Progenitor cell of endocrine pancreas (in vitro differentiated cells): ENCODE measurements at regions not wholly inside any gene's neighbourhood (a gene's known extent, or its start where the extent isn't known, plus 50 kb on each side); places are given as distances from the start of the nearest gene placed in this dataset.

Experiments
- DNase-seq: peaks from one replicate; pipeline ENCODE4 v3.0.0; 2021; ENCODE audit warnings: low spot score; ENCODE audit not compliant: unreplicated experiment
- H3K27ac Mint-ChIP-seq: 2 replicates; pipeline ENCODE4 v1.8.0; 2021; ENCODE audit warnings: mild to moderate bottlenecking, moderate library complexity, mixed read lengths
- H3K27me3 Mint-ChIP-seq: 2 replicates; pipeline ENCODE4 v1.8.0; 2021; ENCODE audit warnings: mixed read lengths
- H3K36me3 Mint-ChIP-seq: 2 replicates; pipeline ENCODE4 v1.8.0; 2022; ENCODE audit warnings: mixed read lengths; ENCODE audit not compliant: insufficient read depth
- H3K4me1 Mint-ChIP-seq: 2 replicates; pipeline ENCODE4 v1.8.0; 2021; ENCODE audit warnings: low read depth, mixed read lengths
- H3K4me3 Mint-ChIP-seq: 2 replicates; pipeline ENCODE4 v1.8.0; 2021; ENCODE audit warnings: low read depth, mild to moderate bottlenecking, moderate library complexity, mixed read lengths
- H3K9me3 Mint-ChIP-seq: 2 replicates; pipeline ENCODE4 v1.8.0; 2021; ENCODE audit warnings: low read depth, mixed read lengths
- TF ChIP-seq, protein P1 (sequence below): fragments of 200-600 bp; sonication (generic); IDR thresholded peaks from one replicate; pipeline ENCODE4 v1.5.0; 2021; ENCODE audit warnings: antibody characterized with exemption, mild to moderate bottlenecking; ENCODE audit not compliant: unreplicated experiment

DNA sequence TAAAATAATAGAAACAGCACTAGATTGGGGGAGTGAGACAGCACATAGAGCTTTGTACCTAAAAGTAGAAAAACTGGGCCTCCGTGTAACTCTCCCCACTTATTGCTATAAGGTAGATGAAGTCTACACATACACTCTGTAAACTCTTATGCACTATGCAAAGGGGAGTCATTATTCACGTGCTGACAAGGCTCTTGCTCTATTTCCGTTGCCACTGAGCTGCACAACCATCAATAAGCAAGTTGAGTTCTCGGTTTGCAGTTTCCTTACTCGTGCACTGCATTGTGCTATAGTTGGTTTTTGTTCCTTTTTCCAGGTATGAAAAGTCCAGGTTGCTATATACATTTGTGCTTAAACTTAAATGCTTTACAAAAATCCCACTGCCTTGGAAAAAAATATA, 294.0 kb upstream of the DACH1 start:
- DNase-seq, result no peak
- peaks cover 3% of the 10 kb centered on the region for H3K9me3 Mint-ChIP-seq
- H3K27ac Mint-ChIP-seq, result no peak overlapping the region
- H3K4me3 Mint-ChIP-seq, result no peak overlapping the region
- H3K4me1 Mint-ChIP-seq, result peaks cover 3% of the 10 kb centered on the region
- no peaks in the 10 kb centered on the region for H3K27me3 Mint-ChIP-seq
- TF ChIP-seq, protein P1, sequence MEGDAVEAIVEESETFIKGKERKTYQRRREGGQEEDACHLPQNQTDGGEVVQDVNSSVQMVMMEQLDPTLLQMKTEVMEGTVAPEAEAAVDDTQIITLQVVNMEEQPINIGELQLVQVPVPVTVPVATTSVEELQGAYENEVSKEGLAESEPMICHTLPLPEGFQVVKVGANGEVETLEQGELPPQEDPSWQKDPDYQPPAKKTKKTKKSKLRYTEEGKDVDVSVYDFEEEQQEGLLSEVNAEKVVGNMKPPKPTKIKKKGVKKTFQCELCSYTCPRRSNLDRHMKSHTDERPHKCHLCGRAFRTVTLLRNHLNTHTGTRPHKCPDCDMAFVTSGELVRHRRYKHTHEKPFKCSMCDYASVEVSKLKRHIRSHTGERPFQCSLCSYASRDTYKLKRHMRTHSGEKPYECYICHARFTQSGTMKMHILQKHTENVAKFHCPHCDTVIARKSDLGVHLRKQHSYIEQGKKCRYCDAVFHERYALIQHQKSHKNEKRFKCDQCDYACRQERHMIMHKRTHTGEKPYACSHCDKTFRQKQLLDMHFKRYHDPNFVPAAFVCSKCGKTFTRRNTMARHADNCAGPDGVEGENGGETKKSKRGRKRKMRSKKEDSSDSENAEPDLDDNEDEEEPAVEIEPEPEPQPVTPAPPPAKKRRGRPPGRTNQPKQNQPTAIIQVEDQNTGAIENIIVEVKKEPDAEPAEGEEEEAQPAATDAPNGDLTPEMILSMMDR, result no peak
- H3K36me3 Mint-ChIP-seq, result no peaks in the 10 kb centered on the region

DNA sequence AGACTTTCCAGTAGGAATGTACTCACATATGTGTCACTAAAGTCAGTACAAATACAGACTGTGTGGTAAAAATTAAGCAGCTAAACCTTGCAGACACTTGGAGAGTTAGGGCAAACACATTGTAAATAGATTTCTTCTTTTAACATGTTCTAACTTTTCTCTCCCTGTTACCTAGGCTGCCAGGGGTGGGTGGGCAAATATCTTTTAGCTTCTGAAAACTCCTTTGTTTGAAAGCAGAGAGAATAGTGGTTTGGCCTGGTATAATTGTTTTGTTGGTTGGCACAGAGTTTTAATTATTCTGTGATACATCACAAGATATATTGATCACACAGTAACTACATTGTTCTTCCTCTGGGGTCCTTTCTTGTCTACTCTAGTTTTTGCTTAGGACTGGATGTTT, 289.8 kb upstream of the DACH1 start:
- no peak for DNase-seq
- Mint-ChIP-seq H3K9me3 (peaks cover 3% of the 10 kb centered on the region), H3K4me3 (no peak overlapping the region), H3K4me1 (peaks cover 3% of the 10 kb centered on the region), H3K27me3 (no peaks in the 10 kb centered on the region), H3K27ac (no peak overlapping the region), H3K36me3 (no peaks in the 10 kb centered on the region)
- TF ChIP-seq, protein P1, result no peak

DNA sequence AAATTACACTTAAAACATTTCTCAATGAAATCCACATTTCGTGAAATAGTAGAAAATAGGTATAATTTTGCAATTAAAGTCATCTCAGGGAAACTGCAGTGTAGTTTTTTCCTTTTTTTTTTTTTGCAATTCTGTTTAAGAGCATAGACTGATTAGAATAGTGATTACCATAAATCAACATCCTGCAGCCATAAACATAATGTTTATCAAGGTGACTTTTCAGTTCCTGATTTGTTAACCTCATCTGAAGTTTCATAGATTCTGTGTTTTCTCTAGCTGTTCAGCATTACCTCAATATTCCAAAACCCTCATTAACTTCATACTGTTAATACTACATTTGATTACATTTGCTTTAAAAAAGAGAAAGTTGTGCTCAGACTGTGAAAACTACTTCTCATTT, 286.3 kb upstream of the DACH1 start:
- no peak for DNase-seq
- H3K4me3 Mint-ChIP-seq, result no peak overlapping the region
- TF ChIP-seq, protein P1, result no peak
- H3K4me1 Mint-ChIP-seq, result peaks cover 3% of the 10 kb centered on the region
- H3K36me3 Mint-ChIP-seq, result no peaks in the 10 kb centered on the region
- H3K9me3 Mint-ChIP-seq, result peaks cover 3% of the 10 kb centered on the region
- no peak overlapping the region for H3K27ac Mint-ChIP-seq
- no peaks in the 10 kb centered on the region for H3K27me3 Mint-ChIP-seq

DNA sequence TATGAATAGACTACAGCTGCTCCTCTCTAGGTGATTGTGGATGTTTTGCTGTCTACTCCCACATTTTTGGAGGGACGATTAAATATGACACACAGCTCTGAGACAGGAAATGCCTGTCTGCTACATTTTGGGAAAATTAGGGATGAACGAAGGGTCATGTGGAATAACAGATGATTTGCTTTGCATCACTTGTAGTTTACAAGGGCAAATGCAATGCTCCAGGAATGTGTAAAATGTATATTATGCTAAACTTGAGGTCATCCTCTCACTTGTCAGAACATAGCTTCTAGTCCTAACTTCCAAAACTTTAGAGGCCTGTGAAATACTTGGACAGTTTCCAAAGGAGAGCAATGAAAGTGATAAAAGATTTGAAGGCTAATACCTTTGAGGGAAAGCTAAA, 284.2 kb upstream of the DACH1 start:
- Mint-ChIP-seq H3K36me3 (no peaks in the 10 kb centered on the region), H3K4me3 (no peak overlapping the region), H3K9me3 (peaks cover 3% of the 10 kb centered on the region), H3K27me3 (no peaks in the 10 kb centered on the region), H3K27ac (no peak overlapping the region), H3K4me1 (no peaks in the 10 kb centered on the region)
- TF ChIP-seq, protein P1, result no peak
- no peak for DNase-seq

DNA sequence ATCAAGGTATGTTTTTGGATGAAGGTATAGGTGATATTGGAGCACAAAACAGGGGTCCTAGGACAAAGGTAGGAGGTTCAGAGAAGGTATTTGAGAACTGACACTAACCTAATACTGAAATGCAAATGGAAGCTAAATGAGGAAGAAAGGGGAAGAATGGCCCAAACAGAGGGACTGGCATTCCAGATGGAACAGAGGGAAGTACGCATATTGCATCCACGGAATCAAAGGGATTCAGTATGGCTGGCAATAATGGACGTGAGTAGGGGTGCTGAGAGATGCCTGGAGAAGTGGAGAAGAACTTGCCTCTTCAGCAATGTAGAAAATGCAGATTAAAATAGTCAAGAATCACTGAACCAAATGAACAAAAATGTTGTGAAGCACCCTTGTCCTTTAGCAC, 283.5 kb upstream of the DACH1 start:
- TF ChIP-seq, protein P1, result no peak
- H3K36me3 Mint-ChIP-seq, result no peaks in the 10 kb centered on the region
- DNase-seq, result no peak

More for the DNA sequence above, 283.5 kb upstream of the DACH1 start:
- Mint-ChIP-seq H3K27me3 (no peaks in the 10 kb centered on the region), H3K4me1 (no peaks in the 10 kb centered on the region), H3K4me3 (no peak overlapping the region), H3K27ac (no peak overlapping the region), H3K9me3 (no peaks in the 10 kb centered on the region)
